Muscle of leg (tissue), 3 donors: ENCODE measurements at regions not wholly inside any gene's neighbourhood (a gene's known extent, or its start where the extent isn't known, plus 50 kb on each side); places are given as distances from the start of the nearest gene placed in this dataset.

Experiments used
- DNase-seq: peaks from one replicate; pipeline ENCODE4 v3.0.0; 2013
- H3K27ac ChIP-seq: one replicate; pipeline ENCODE4 v1.5.1; 2013; ENCODE audit warnings: mild to moderate bottlenecking, low read length, control low read depth
- H3K27me3 ChIP-seq: one replicate; pipeline ENCODE4 v1.6.1; 2013; ENCODE audit warnings: low read length; ENCODE audit not compliant: control insufficient read depth, insufficient read depth
- H3K36me3 ChIP-seq: one replicate; pipeline ENCODE4 v1.6.1; 2013; ENCODE audit warnings: low read length; ENCODE audit not compliant: control insufficient read depth, insufficient read depth
- H3K4me1 ChIP-seq: one replicate; pipeline ENCODE4 v1.6.1; 2013; ENCODE audit warnings: low read length; ENCODE audit not compliant: control insufficient read depth, insufficient read depth
- H3K4me3 ChIP-seq: one replicate; pipeline ENCODE4 v1.5.1; 2013; ENCODE audit warnings: low read length, control low read depth
- H3K9me3 ChIP-seq: replicated peaks from 2 replicates; pipeline ENCODE4 v1.6.1; 2013; ENCODE audit warnings: low read depth, low read length; ENCODE audit not compliant: control insufficient read depth
- WGBS: methylation state at CpG from one replicate; pipeline ENCODE4 v1.1.5; 2013; ENCODE audit warnings: missing lambda C conversion rate; ENCODE audit not compliant: insufficient coverage; 5-methylcytosine and 5-hydroxymethylcytosine counted together

DNA sequence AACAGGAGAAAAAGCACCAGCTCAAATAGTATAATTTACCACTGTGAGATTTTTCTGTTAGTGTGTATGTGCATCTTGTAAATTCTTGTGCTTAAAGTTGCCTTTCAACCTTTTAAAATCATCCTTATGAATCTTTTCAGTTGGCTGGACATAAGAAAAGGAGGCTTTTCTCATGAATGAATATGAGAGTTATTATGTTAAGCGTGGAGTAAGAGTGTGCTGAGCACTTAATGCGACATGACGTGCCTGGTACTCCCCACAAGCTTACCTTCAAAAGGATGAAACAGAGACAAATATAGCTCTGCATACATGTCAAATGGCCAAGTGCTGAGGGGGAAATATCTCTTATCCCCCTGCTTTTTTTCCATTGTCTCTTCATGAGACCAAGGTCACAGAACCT, 85.3 kb upstream of the ADGRL2 start:
- H3K27me3 ChIP-seq = no peaks in the 10 kb centered on the region
- no peak for DNase-seq
- no peak overlapping the region for H3K27ac ChIP-seq
- H3K4me3 ChIP-seq = no peak overlapping the region
- no peaks in the 10 kb centered on the region for H3K36me3 ChIP-seq
- no peaks in the 10 kb centered on the region for H3K4me1 ChIP-seq
- no CpG with 5 or more reads among the region's 3 CpGs for WGBS
- no peaks in the 10 kb centered on the region for H3K9me3 ChIP-seq

DNA sequence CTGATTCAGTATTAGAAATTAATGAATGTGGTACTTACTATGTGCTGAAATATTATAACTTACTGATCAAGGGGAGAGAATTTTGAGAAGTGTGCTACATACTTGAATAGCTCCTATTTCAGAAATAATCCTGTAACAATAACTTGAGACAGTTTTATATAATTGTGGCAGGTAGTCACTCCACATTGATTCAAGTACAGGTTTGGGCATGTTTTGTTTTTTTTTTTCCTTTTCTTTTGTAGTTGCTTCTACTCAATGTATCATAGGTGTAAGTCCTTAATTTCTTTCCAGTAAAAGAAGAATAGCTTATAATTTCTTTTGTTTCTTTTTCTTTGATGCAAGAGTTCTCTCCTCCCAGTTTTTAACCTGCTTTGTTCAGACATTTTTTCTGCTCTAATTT, 86.1 kb upstream of the ADGRL2 start:
- no peak for DNase-seq
- no peak overlapping the region for H3K27ac ChIP-seq

DNA sequence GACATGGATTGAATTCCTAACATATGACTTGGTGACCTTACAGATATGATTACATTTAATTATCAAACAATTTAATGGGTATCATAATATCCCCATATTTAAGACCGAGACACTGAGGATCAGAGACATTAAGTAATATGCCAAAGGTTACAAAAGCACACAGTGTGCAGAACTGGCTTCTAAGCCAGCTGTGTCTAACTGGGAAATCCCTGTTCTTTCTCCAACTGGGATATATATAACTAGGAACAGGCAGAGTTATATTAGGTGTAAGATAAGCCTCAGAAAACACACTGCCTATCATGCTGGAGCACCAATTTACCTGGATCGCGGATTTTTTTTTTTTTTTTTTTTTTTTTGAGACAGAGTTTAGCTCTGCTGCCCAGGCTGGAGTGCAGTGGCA, 88.3 kb upstream of the ADGRL2 start:
- Histone ChIP-seq H3K4me3 (no peak overlapping the region), H3K36me3 (no peaks in the 10 kb centered on the region), H3K4me1 (no peaks in the 10 kb centered on the region), H3K27me3 (no peaks in the 10 kb centered on the region), H3K9me3 (no peaks in the 10 kb centered on the region), H3K27ac (no peak overlapping the region)
- 100% methylated on average over 2 of the region's 3 CpGs for WGBS
- DNase-seq = no peak

More for the DNA sequence above, 86.1 kb upstream of the ADGRL2 start:
- Histone ChIP-seq H3K9me3 (no peaks in the 10 kb centered on the region), H3K36me3 (no peaks in the 10 kb centered on the region), H3K4me1 (no peaks in the 10 kb centered on the region), H3K4me3 (no peak overlapping the region), H3K27me3 (no peaks in the 10 kb centered on the region)

DNA sequence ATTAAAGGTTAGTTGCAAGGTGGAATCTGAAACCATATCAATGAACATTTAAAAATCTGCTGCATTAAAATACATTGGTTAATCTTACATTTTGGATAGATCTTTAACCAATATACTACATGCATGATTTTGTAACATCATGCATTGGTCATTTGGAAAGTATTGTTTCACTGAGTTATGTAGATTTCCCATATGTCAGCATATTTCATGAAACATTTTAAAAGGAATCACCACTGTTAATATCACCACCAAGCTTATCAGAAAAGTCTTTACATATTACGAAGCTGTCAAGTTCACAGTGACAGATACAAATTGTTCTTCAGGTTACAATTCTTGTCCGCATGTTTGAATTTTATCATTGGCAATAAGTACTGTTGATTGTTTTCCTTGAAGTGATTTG, 89.9 kb upstream of the ADGRL2 start:
- no peak for DNase-seq
- Histone ChIP-seq H3K9me3 (no peaks in the 10 kb centered on the region), H3K4me1 (no peaks in the 10 kb centered on the region), H3K27me3 (no peaks in the 10 kb centered on the region), H3K27ac (no peak overlapping the region), H3K36me3 (no peaks in the 10 kb centered on the region), H3K4me3 (no peak overlapping the region)
- WGBS = no CpG with 5 or more reads among the region's 2 CpGs

DNA sequence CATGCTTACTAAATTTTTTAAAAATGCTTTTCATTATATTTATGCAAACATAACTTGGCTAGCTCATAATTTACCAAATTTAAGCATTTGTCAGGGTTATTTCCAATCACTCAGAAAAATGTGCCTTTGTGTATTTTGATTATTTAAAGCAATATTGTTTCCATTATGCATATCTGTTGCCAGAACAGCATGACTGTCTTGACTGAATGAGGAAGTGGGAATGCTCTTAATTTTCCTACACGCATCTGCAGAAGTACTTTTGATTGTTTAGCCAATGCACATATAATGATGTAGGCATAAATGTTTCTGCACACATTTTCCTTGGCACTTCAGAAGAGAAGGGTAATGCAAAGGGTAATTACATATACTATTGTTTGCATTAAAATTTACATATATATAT, 92.5 kb upstream of the ADGRL2 start:
- WGBS = no CpG with 5 or more reads among the region's 1 CpG

DNA sequence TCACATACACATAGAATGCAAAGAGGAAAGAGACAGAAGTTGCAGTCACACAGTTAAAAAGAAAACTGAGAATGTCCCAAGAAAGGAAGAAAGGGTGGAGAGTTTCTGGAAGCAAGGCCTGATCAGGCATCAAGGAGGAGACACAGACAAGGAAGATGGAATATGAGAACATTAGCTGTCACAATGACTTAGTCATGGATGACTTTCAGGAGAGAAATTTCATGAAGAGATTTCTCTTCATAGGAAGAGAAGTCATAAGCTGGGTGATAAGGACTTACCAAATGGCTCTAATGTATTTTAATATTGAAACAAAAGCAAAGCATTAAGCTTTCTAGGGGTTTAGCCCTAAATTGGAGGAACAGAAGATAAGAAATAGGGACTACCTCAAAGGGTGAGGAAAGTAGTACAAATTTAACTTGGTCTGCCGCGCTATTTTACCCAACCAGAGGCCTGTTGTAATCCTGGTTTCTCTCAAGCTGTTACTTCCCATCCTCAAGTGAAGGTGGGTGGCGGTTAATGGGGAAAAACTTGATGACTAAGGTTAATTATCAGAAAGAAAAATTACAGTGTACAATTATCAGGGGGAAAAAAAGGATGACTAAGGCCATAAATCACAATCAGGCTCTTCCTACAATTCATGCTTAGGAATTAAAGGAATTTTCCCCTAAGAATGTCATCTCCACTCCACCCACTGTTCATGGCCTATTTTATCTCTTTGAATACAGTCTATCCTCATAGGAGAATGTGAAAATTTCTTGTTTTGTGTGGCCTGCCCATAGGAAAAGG, 93.9 kb upstream of the ADGRL2 start:
- H3K4me3 ChIP-seq = no peak overlapping the region

More for the DNA sequence above, 92.5 kb upstream of the ADGRL2 start:
- peak; percentile 86 for DNase-seq
- Histone ChIP-seq H3K36me3 (no peaks in the 10 kb centered on the region), H3K27me3 (no peaks in the 10 kb centered on the region), H3K4me1 (no peaks in the 10 kb centered on the region), H3K27ac (no peak overlapping the region), H3K9me3 (no peaks in the 10 kb centered on the region), H3K4me3 (no peak overlapping the region)

DNA sequence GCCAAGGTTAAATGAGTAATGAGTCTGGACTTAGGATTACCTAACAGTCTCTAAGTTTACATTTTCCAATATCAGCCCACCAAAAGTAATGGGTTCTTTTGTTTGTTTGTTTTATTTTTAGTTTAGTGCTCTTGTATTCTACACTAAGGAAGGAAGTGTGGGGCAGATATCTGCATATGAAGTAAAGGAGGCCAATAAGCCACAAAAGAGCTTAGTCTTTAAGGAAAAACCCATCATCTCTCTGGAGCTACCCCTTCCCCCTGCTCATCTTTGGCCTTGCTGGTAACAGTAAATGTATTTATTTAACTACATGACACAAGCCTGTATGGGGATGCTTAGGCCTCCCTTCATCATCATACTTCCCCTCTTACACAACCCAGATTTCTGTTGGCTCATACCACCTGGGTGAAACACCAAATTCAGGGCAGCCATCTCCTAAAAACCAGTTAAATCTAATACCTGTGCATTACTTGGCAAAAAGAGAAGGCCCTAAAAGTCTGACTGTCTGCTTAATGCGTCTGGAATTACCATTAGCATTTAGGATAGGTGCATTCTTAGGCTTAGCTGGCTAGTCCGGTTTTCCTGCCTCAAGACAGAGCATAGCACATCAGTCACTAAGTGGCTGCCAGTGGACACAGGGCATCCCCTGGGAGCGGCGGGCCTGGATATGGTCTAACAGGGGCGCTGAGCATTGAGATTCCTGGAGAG, 96.8 kb upstream of the ADGRL2 start:
- no peaks in the 10 kb centered on the region for H3K27me3 ChIP-seq
- no peaks in the 10 kb centered on the region for H3K9me3 ChIP-seq
- DNase-seq = no peak
- H3K4me3 ChIP-seq = no peak overlapping the region
- no peak overlapping the region for H3K27ac ChIP-seq
- WGBS = 75% methylated on average over 2 of the region's 5 CpGs
- H3K4me1 ChIP-seq = no peaks in the 10 kb centered on the region
- H3K36me3 ChIP-seq = no peaks in the 10 kb centered on the region

More for the DNA sequence above, 93.9 kb upstream of the ADGRL2 start:
- Histone ChIP-seq H3K27ac (no peak overlapping the region), H3K4me1 (no peaks in the 10 kb centered on the region), H3K9me3 (no peaks in the 10 kb centered on the region), H3K36me3 (no peaks in the 10 kb centered on the region), H3K27me3 (no peaks in the 10 kb centered on the region)
- WGBS = no CpG with 5 or more reads among the region's 3 CpGs
- no peak for DNase-seq

DNA sequence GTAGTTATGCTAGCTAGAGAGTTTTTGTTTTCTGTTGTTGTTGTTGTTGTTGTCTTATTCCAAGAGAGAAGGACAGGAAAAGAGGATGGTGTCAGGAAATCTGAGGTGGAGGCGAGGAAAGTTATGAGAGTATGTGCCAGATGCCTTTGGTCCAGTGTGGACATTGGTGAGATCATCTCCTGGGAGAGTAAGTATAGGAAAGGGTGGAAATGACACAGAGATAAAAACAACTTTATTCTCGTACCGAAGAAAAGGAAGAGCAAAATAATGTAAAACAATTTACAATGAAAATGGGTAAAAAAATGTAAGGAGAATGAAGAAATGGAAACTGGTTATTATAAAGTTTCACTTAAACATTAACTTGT, 97.4 kb upstream of the ADGRL2 start:
- no peak for DNase-seq
- Histone ChIP-seq H3K4me3 (no peak overlapping the region), H3K9me3 (no peaks in the 10 kb centered on the region), H3K4me1 (no peaks in the 10 kb centered on the region), H3K36me3 (no peaks in the 10 kb centered on the region), H3K27ac (no peak overlapping the region), H3K27me3 (no peaks in the 10 kb centered on the region)
- no CpG with 5 or more reads among the region's 3 CpGs for WGBS

DNA sequence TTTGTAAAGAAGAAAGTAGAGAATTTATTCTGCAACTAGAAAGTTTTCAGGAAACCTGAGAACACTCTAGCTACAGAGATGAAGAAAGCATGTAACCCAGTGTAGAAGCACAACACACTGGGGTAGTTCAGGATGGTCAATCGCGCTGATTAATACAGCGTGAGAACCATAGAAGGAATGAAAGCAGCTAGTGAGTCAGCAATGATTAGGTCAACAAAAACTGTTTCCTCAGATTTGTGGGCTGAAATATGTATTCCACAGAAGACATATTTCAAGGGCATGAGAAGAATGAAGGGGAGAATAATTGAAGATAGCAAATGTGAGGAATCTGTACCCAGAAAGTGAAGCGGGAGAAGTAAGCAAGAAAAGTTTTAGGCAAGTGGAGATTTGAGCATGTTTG, 97.8 kb upstream of the ADGRL2 start:
- no peaks in the 10 kb centered on the region for H3K27me3 ChIP-seq
- H3K27ac ChIP-seq = no peak overlapping the region
- no peaks in the 10 kb centered on the region for H3K9me3 ChIP-seq
- H3K4me1 ChIP-seq = no peaks in the 10 kb centered on the region
- H3K36me3 ChIP-seq = no peaks in the 10 kb centered on the region
- no peak overlapping the region for H3K4me3 ChIP-seq
- no peak for DNase-seq
- 99% methylated on average over 4 of the region's 4 CpGs for WGBS

DNA sequence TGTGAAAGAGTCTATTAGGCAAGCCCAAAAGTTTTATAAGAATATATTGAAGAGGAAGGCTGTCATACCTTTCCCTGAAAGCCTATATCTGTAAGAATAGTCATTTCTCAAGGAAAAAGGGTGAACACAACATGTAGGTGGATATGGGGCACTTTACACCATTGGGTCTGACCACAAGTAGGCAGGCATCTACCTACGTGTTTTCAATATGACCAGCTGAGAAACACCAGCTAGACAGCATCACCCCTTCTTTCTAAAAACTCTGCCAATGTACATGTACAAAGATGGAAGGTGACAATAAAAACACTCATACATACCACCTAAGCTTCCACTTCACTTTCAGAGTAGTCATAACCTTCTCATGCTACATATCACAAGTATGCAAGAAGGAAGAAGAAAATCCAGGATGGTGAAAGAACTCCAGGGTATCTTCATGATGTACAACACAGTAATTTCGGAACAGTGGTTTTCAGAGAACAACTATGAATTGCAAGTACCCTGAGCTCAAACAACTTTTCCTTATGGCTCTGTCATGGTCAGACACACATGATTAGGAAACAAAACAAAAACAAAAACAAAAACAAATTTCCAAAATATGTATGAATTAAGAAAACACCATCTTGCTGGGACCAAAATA, 98.5 kb upstream of the ADGRL2 start:
- no CpG with 5 or more reads among the region's 2 CpGs for WGBS
- Histone ChIP-seq H3K9me3 (no peaks in the 10 kb centered on the region), H3K36me3 (no peaks in the 10 kb centered on the region), H3K27ac (no peak overlapping the region), H3K27me3 (no peaks in the 10 kb centered on the region), H3K4me3 (no peak overlapping the region), H3K4me1 (no peaks in the 10 kb centered on the region)
- DNase-seq = no peak
